ENCODE measurements at regions not wholly inside any gene's neighbourhood (a gene's known extent, or its start where the extent isn't known, plus 50 kb on each side); places are given as distances from the start of the nearest gene placed in this dataset.

GRCh38 chr7:97270280-97270679, 152.8 kb downstream of the SDHAF3 start:
- H2AFZ ChIP-seq: no peak overlapping the region
- Mint-ChIP-seq H3K27ac (no peak overlapping the region), H3K27me3 (ENCODE audit: insufficient read depth, low read depth, poor library complexity) (no peaks in the 10 kb centered on the region), H3K36me3 (ENCODE audit: low read depth) (no peaks in the 10 kb centered on the region), H3K9me3 (no peaks in the 10 kb centered on the region; the same call in 1 of the 3 replicates), H3K4me3 (no peak overlapping the region), H3K4me1 (peaks cover 24% of the 10 kb centered on the region; the same call in 2 of the 3 replicates)
- H3K27me3 ChIP-seq (ENCODE audit: insufficient read depth): no peaks in the 10 kb centered on the region
- TF ChIP-seq ZNF331 (CRISPR knock-in tag; IDR thresholded peaks at IDR 0.05; ENCODE audit: low read depth) (no peak), JUNB (IDR thresholded peaks at IDR 0.05; ENCODE audit: unreplicated experiment) (no peak), CTCF (conservative IDR thresholded peaks at IDR 0.05; ENCODE audit: low read depth in 2 of 2) (no peak), ZNF114 (CRISPR knock-in tag; IDR thresholded peaks at IDR 0.05) (no peak), POLR2AphosphoS5 (IDR thresholded peaks at IDR 0.05; ENCODE audit: low read depth) (no peak)
- TF ChIP-seq, protein P1, sequence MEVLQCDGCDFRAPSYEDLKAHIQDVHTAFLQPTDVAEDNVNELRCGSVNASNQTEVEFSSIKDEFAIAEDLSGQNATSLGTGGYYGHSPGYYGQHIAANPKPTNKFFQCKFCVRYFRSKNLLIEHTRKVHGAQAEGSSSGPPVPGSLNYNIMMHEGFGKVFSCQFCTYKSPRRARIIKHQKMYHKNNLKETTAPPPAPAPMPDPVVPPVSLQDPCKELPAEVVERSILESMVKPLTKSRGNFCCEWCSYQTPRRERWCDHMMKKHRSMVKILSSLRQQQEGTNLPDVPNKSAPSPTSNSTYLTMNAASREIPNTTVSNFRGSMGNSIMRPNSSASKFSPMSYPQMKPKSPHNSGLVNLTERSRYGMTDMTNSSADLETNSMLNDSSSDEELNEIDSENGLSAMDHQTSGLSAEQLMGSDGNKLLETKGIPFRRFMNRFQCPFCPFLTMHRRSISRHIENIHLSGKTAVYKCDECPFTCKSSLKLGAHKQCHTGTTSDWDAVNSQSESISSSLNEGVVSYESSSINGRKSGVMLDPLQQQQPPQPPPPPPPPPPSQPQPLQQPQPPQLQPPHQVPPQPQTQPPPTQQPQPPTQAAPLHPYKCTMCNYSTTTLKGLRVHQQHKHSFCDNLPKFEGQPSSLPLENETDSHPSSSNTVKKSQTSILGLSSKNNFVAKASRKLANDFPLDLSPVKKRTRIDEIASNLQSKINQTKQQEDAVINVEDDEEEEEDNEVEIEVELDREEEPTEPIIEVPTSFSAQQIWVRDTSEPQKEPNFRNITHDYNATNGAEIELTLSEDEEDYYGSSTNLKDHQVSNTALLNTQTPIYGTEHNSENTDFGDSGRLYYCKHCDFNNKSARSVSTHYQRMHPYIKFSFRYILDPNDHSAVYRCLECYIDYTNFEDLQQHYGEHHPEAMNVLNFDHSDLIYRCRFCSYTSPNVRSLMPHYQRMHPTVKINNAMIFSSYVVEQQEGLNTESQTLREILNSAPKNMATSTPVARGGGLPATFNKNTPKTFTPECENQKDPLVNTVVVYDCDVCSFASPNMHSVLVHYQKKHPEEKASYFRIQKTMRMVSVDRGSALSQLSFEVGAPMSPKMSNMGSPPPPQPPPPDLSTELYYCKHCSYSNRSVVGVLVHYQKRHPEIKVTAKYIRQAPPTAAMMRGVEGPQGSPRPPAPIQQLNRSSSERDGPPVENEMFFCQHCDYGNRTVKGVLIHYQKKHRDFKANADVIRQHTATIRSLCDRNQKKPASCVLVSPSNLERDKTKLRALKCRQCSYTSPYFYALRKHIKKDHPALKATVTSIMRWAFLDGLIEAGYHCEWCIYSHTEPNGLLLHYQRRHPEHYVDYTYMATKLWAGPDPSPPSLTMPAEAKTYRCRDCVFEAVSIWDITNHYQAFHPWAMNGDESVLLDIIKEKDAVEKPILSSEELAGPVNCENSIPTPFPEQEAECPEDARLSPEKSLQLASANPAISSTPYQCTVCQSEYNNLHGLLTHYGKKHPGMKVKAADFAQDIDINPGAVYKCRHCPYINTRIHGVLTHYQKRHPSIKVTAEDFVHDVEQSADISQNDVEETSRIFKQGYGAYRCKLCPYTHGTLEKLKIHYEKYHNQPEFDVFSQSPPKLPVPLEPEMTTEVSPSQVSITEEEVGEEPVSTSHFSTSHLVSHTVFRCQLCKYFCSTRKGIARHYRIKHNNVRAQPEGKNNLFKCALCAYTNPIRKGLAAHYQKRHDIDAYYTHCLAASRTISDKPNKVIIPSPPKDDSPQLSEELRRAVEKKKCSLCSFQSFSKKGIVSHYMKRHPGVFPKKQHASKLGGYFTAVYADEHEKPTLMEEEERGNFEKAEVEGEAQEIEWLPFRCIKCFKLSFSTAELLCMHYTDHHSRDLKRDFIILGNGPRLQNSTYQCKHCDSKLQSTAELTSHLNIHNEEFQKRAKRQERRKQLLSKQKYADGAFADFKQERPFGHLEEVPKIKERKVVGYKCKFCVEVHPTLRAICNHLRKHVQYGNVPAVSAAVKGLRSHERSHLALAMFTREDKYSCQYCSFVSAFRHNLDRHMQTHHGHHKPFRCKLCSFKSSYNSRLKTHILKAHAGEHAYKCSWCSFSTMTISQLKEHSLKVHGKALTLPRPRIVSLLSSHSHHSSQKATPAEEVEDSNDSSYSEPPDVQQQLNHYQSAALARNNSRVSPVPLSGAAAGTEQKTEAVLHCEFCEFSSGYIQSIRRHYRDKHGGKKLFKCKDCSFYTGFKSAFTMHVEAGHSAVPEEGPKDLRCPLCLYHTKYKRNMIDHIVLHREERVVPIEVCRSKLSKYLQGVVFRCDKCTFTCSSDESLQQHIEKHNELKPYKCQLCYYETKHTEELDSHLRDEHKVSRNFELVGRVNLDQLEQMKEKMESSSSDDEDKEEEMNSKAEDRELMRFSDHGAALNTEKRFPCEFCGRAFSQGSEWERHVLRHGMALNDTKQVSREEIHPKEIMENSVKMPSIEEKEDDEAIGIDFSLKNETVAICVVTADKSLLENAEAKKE (CRISPR knock-in tag; IDR thresholded peaks at IDR 0.05): no peak
- no peaks in the 10 kb centered on the region for H3F3A ChIP-seq (replicated peaks; ENCODE audit: low read depth)
- ATAC-seq: no peak
- peak overlapping the region; percentile 3; the same call in 1 of the 2 replicates for H3K4me2 ChIP-seq
- DNase-seq (ENCODE audit: low spot score): no peak
- H3K27ac ChIP-seq (ENCODE audit: low read depth): no peak overlapping the region
- H3K36me3 ChIP-seq (ENCODE audit: insufficient read depth): no peaks in the 10 kb centered on the region
- peaks cover 8% of the 10 kb centered on the region; the same call in 1 of the 2 replicates for H3K9me2 ChIP-seq (ENCODE audit: insufficient read depth)
- peaks cover 26% of the 10 kb centered on the region for H3K4me1 ChIP-seq (ENCODE audit: insufficient read depth)
- H3K4me3 ChIP-seq: no peak overlapping the region
- no peaks in the 10 kb centered on the region for H3K79me2 ChIP-seq (replicated peaks; ENCODE audit: insufficient read depth)
- H4K20me1 ChIP-seq (replicated peaks; ENCODE audit: insufficient read depth): no peaks in the 10 kb centered on the region

All from GM23338 (cell line).